GM23338 (cell line): ENCODE measurements at regions not wholly inside any gene's neighbourhood (a gene's known extent, or its start where the extent isn't known, plus 50 kb on each side); places are given as distances from the start of the nearest gene placed in this dataset.

Experiments
- ATAC-seq: fragments of 200-7000 bp; cut with Tn5 transposase; 3 replicates; pipeline ENCODE4 v1.9.1; 2020
- DNase-seq: peaks from one replicate; pipeline ENCODE4 v3.0.0-alpha.2; 2015; ENCODE audit warnings: low spot score
- H2AFZ ChIP-seq: fragments of 200-600 bp; sonication (generic); 2 replicates; pipeline ENCODE4 v1.8.0; 2016; ENCODE audit warnings: antibody characterized with exemption, mild to moderate bottlenecking, moderate library complexity
- H3F3A ChIP-seq: fragments of 200-600 bp; sonication (generic); replicated peaks from 2 replicates; pipeline ENCODE4 v1.8.0; 2017; ENCODE audit warnings: antibody characterized with exemption, mixed run types, low read depth
- H3K27ac ChIP-seq: fragments of 200-600 bp; sonication (generic); 2 replicates; pipeline ENCODE4 v1.6.1; 2016; ENCODE audit warnings: low read depth
- H3K27me3 ChIP-seq: fragments of 200-600 bp; sonication (generic); 2 replicates; pipeline ENCODE4 v1.8.0; 2016; ENCODE audit warnings: mild to moderate bottlenecking, mixed run types, moderate library complexity; ENCODE audit not compliant: insufficient read depth
- H3K36me3 ChIP-seq: fragments of 200-600 bp; sonication (generic); 2 replicates; pipeline ENCODE4 v1.8.0; 2016; ENCODE audit warnings: mild to moderate bottlenecking; ENCODE audit not compliant: insufficient read depth
- H3K4me1 ChIP-seq: fragments of 200-600 bp; sonication (generic); 2 replicates; pipeline ENCODE4 v1.8.0; 2016; ENCODE audit warnings: mild to moderate bottlenecking, moderate library complexity; ENCODE audit not compliant: insufficient read depth
- H3K4me2 ChIP-seq: fragments of 200-600 bp; sonication (generic); 2 replicates; pipeline ENCODE4 v1.7.1; 2017; ENCODE audit warnings: mixed run types
- H3K4me3 ChIP-seq: fragments of 200-600 bp; sonication (generic); 2 replicates; pipeline ENCODE4 v1.6.1; 2016; ENCODE audit warnings: mixed run types
- H3K79me2 ChIP-seq: fragments of 200-600 bp; sonication (generic); replicated peaks from 2 replicates; pipeline ENCODE4 v1.8.0; 2017; ENCODE audit warnings: mild to moderate bottlenecking; ENCODE audit not compliant: insufficient read depth
- H3K9me2 ChIP-seq: fragments of 200-600 bp; sonication (generic); 2 replicates; pipeline ENCODE4 v1.8.0; 2017; ENCODE audit not compliant: insufficient read depth
- H4K20me1 ChIP-seq: fragments of 200-600 bp; sonication (generic); replicated peaks from 2 replicates; pipeline ENCODE4 v1.8.0; 2017; ENCODE audit warnings: mild to moderate bottlenecking; ENCODE audit not compliant: insufficient read depth
- H3K27ac Mint-ChIP-seq: 2 replicates; pipeline ENCODE4 v1.8.0; 2020; ENCODE audit warnings: inconsistent platforms, mild to moderate bottlenecking, moderate library complexity, mixed read lengths
- H3K27me3 Mint-ChIP-seq: 3 replicates; pipeline ENCODE4 v1.8.0; 2022; ENCODE audit warnings: low read depth, mild to moderate bottlenecking, moderate library complexity, mixed read lengths, inconsistent platforms; ENCODE audit not compliant: insufficient read depth, poor library complexity
- H3K36me3 Mint-ChIP-seq: 3 replicates; pipeline ENCODE4 v1.8.0; 2021; ENCODE audit warnings: low read depth, mild to moderate bottlenecking, inconsistent platforms, moderate library complexity, mixed read lengths
- H3K4me1 Mint-ChIP-seq: 3 replicates; pipeline ENCODE4 v1.8.0; 2020; ENCODE audit warnings: mild to moderate bottlenecking, inconsistent platforms, mixed read lengths
- H3K4me3 Mint-ChIP-seq: 3 replicates; pipeline ENCODE4 v1.8.0; 2021; ENCODE audit warnings: moderate library complexity, mild to moderate bottlenecking, inconsistent platforms, mixed read lengths
- H3K9me3 Mint-ChIP-seq: 3 replicates; pipeline ENCODE4 v1.8.0; 2020; ENCODE audit warnings: moderate library complexity, mild to moderate bottlenecking, inconsistent platforms, mixed read lengths
- CREB1 ChIP-seq: fragments of 250-450 bp; sonication (Bioruptor Pico); IDR thresholded peaks from 2 replicates; pipeline ENCODE4 v1.5.0; 2020; ENCODE audit warnings: low read depth, mild to moderate bottlenecking, moderate library complexity
- EZH2 ChIP-seq: fragments of 200-600 bp; sonication (generic); IDR thresholded peaks from one replicate; pipeline ENCODE4 v1.8.0; 2017; ENCODE audit warnings: antibody characterized with exemption, mild to moderate bottlenecking, low read depth; ENCODE audit not compliant: unreplicated experiment
- EZH2phosphoT487 ChIP-seq: fragments of 200-600 bp; sonication (generic); IDR thresholded peaks from one replicate; pipeline ENCODE4 v1.8.1; 2018; ENCODE audit warnings: antibody characterized with exemption; ENCODE audit not compliant: unreplicated experiment
- JUNB ChIP-seq: IDR thresholded peaks from one replicate; pipeline ENCODE4 v1.6.1; 2016; ENCODE audit warnings: antibody characterized with exemption; ENCODE audit not compliant: unreplicated experiment
- NANOG ChIP-seq: IDR thresholded peaks from 2 replicates; pipeline ENCODE4 v1.6.1; 2016; ENCODE audit warnings: antibody characterized with exemption, borderline replicate concordance
- POLR2AphosphoS5 ChIP-seq: IDR thresholded peaks from 2 replicates; pipeline ENCODE4 v1.6.1; 2016; ENCODE audit warnings: antibody characterized with exemption, low read depth
- REST ChIP-seq: IDR thresholded peaks from one replicate; pipeline ENCODE4 v1.6.1; 2018; ENCODE audit warnings: antibody characterized with exemption; ENCODE audit not compliant: unreplicated experiment
- STAT1 ChIP-seq: IDR thresholded peaks from one replicate; pipeline ENCODE4 v1.6.1; 2016; ENCODE audit warnings: antibody characterized with exemption; ENCODE audit not compliant: unreplicated experiment
- ZNF114 ChIP-seq: fragments of 250-450 bp; sonication (Bioruptor Pico); IDR thresholded peaks from 2 replicates; pipeline ENCODE4 v1.5.0; 2020; ENCODE audit warnings: mild to moderate bottlenecking, moderate library complexity
- ZNF331 ChIP-seq: fragments of 250-450 bp; sonication (Bioruptor Pico); IDR thresholded peaks from 2 replicates; pipeline ENCODE4 v1.5.0; 2020; ENCODE audit warnings: low read depth, mild to moderate bottlenecking, moderate library complexity
- TF ChIP-seq, protein P1 (sequence below), 2 experiments: fragments of 200-600 bp in 1 of 2; sonication (generic) in 1 of 2; conservative IDR thresholded peaks; 2 replicates each; pipeline versions ENCODE4 v1.5.1 to v1.6.1; 2016 to 2017; ENCODE audit warnings: antibody characterized with exemption in 2 of 2, low read depth in 2 of 2, mild to moderate bottlenecking in 2 of 2, moderate library complexity in 1 of 2
- TF ChIP-seq, protein P2 (sequence below): IDR thresholded peaks from 2 replicates; pipeline ENCODE4 v1.6.1; 2016; ENCODE audit warnings: antibody characterized with exemption

- TF ChIP-seq REST = no peak
- TF ChIP-seq, protein P1, sequence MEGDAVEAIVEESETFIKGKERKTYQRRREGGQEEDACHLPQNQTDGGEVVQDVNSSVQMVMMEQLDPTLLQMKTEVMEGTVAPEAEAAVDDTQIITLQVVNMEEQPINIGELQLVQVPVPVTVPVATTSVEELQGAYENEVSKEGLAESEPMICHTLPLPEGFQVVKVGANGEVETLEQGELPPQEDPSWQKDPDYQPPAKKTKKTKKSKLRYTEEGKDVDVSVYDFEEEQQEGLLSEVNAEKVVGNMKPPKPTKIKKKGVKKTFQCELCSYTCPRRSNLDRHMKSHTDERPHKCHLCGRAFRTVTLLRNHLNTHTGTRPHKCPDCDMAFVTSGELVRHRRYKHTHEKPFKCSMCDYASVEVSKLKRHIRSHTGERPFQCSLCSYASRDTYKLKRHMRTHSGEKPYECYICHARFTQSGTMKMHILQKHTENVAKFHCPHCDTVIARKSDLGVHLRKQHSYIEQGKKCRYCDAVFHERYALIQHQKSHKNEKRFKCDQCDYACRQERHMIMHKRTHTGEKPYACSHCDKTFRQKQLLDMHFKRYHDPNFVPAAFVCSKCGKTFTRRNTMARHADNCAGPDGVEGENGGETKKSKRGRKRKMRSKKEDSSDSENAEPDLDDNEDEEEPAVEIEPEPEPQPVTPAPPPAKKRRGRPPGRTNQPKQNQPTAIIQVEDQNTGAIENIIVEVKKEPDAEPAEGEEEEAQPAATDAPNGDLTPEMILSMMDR (conservative IDR thresholded peaks at IDR 0.05; ENCODE audit: low read depth in 2 of 2) = no peak
Observed at GRCh38 chr4:180913750-180914149, 1329.5 kb upstream of the TENM3 start (continued).

DNA sequence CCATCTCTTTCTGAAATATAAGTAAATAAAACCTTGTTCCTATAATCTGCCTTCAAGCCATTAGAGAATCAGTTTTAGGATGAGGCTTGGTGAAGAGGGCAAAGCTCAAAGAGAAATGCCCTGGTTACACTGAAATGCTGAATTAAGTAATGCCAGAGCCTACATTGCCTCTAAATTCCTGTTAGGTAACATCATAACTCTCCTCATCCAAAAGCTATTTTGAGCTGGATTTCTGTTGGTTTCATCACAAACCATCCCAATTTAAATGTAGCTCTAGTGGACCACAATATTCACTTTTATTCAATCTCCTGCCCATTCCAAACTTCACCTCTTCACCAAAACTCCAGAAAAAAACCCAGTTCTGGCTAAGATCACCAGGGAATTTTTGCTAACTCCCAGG is 1319.7 kb upstream of the TENM3 start:
- Histone ChIP-seq H3K9me2 (no peaks in the 10 kb centered on the region; the same call in 1 of the 2 replicates), H3K4me1 (peaks cover 12% of the 10 kb centered on the region), H3K27ac (no peak overlapping the region), H3K27me3 (no peaks in the 10 kb centered on the region), H2AFZ (no peak overlapping the region), H3F3A (no peaks in the 10 kb centered on the region), H4K20me1 (no peaks in the 10 kb centered on the region), H3K4me3 (no peak overlapping the region), H3K4me2 (no peak overlapping the region), H3K79me2 (no peaks in the 10 kb centered on the region), H3K36me3 (no peaks in the 10 kb centered on the region)
- Mint-ChIP-seq H3K27me3 (no peaks in the 10 kb centered on the region), H3K9me3 (no peaks in the 10 kb centered on the region), H3K4me1 (peaks cover 15% of the 10 kb centered on the region; the same call in 1 of the 3 replicates), H3K27ac (no peak overlapping the region), H3K36me3 (no peaks in the 10 kb centered on the region), H3K4me3 (no peak overlapping the region)
- no peak for ATAC-seq
- DNase-seq = no peak
- TF ChIP-seq ZNF114 (no peak), ZNF331 (CRISPR knock-in tag) (no peak), EZH2 (no peak), REST (no peak), STAT1 (no peak), NANOG (no peak), CREB1 (CRISPR knock-in tag) (no peak), POLR2AphosphoS5 (no peak), EZH2phosphoT487 (no peak), JUNB (no peak)
- TF ChIP-seq, protein P2, sequence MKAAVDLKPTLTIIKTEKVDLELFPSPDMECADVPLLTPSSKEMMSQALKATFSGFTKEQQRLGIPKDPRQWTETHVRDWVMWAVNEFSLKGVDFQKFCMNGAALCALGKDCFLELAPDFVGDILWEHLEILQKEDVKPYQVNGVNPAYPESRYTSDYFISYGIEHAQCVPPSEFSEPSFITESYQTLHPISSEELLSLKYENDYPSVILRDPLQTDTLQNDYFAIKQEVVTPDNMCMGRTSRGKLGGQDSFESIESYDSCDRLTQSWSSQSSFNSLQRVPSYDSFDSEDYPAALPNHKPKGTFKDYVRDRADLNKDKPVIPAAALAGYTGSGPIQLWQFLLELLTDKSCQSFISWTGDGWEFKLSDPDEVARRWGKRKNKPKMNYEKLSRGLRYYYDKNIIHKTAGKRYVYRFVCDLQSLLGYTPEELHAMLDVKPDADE = no peak
- TF ChIP-seq, protein P1 (conservative IDR thresholded peaks at IDR 0.05; ENCODE audit: low read depth in 2 of 2) = no peak
